Transverse colon (tissue), 4 donors: ENCODE measurements at regions not wholly inside any gene's neighbourhood (a gene's known extent, or its start where the extent isn't known, plus 50 kb on each side); places are given as distances from the start of the nearest gene placed in this dataset.

ENCODE experiments used
- DNase-seq: peaks from one replicate; pipeline ENCODE4 v3.0.0-alpha.2; 2019
- H3K27ac ChIP-seq, 4 donors: fragments of 200-600 bp; sonication (generic); 2 replicates each; pipeline ENCODE4 v1.5.1; 2016 to 2018; ENCODE audit warnings: inconsistent platforms in 4 of 4
- H3K27me3 ChIP-seq: fragments of 200-600 bp; sonication (generic); 2 replicates; pipeline ENCODE4 v1.5.1; 2017; ENCODE audit warnings: inconsistent platforms
- H3K36me3 ChIP-seq, 4 donors: fragments of 200-600 bp; sonication (generic); 2 replicates each; pipeline ENCODE4 v1.5.1; 2017 to 2019; ENCODE audit warnings: inconsistent platforms in 4 of 4
- H3K4me1 ChIP-seq, 4 donors: fragments of 200-600 bp; sonication (generic); 2 replicates each; pipeline ENCODE4 v1.5.1; 2017 to 2020; ENCODE audit warnings: inconsistent platforms in 4 of 4
- H3K4me3 ChIP-seq, 4 donors: fragments of 200-600 bp; sonication (generic); 1 replicate in 1 of 4; 2 replicates in 3 of 4; pipeline versions ENCODE4 v1.5.1 to v1.6.1; 2017 to 2019; ENCODE audit warnings: inconsistent platforms in 4 of 4
- H3K9me3 ChIP-seq, 2 donors: fragments of 200-600 bp; sonication (generic); 2 replicates each; pipeline ENCODE4 v1.5.1; 2017 to 2019; ENCODE audit warnings: inconsistent platforms in 2 of 2
- CTCF ChIP-seq, 5 experiments: fragments of 200-600 bp in 3 of 5; fragments of 450-650 bp in 2 of 5; sonication (generic) in 3 of 5; IDR thresholded peaks; 1 replicate in 2 of 5; 2 replicates in 3 of 5; pipeline ENCODE4 v1.5.1; 2016 to 2017; ENCODE audit warnings: antibody characterized with exemption in 5 of 5, inconsistent platforms in 3 of 5, mild to moderate bottlenecking in 2 of 5, moderate library complexity in 1 of 5
- EP300 ChIP-seq: sonication (generic); formaldehyde crosslinking; IDR thresholded peaks from one replicate; pipeline ENCODE4 v1.6.1; 2017; ENCODE audit warnings: antibody characterized with exemption, low read depth
- POLR2A ChIP-seq: fragments of 450-650 bp; IDR thresholded peaks from one replicate; pipeline ENCODE4 v1.6.1; 2016; ENCODE audit warnings: antibody characterized with exemption, mild to moderate bottlenecking, moderate library complexity
- POLR2AphosphoS5 ChIP-seq, 3 donors: sonication (generic); formaldehyde crosslinking; IDR thresholded peaks; one replicate each; pipeline ENCODE4 v1.6.1; 2016; ENCODE audit warnings: antibody characterized with exemption in 3 of 3
- WGBS, 2 donors: methylation state at CpG; one replicate each; pipeline ENCODE4 v1.1.5; 2018; ENCODE audit warnings: low coverage in 1 of 2; 5-methylcytosine and 5-hydroxymethylcytosine counted together
- in situ Hi-C, 4 donors: fragments of 200-750 bp; cut with MboI; loops; one replicate each; pipeline versions ENCODE4 v1.15.0 to v1.15.1; 2017; ENCODE audit warnings: low sequenced_read_pairs in 3 of 4, low pct_ligation_motif_present in 1 of 4, low pct_unique_long_range_greater_than_20kb in 1 of 4
- intact Hi-C: fragments of 100-400 bp; cut with DNase I; formaldehyde crosslinking; loops from one replicate; pipeline ENCODE4 v1.15.1; 2023; ENCODE audit warnings: low total_unique reads

GRCh38 chr14:97028382-97028781 is 231.2 kb downstream of the VRK1 start:
- no peak overlapping the region for H3K4me3 ChIP-seq
- H3K27me3 ChIP-seq, result peaks cover 34% of the 10 kb centered on the region
- H3K27ac ChIP-seq, result no peak overlapping the region
- DNase-seq, result no peak
- no peaks in the 10 kb centered on the region for H3K9me3 ChIP-seq
- TF ChIP-seq POLR2A (no peak), POLR2AphosphoS5 (IDR thresholded peaks at IDR 0.05) (no peak), EP300 (no peak), CTCF (IDR thresholded peaks at IDR 0.05) (no peak)
- intact Hi-C loops, result no loop called here
- H3K36me3 ChIP-seq, result no peaks in the 10 kb centered on the region
- in situ Hi-C loops, result no loop called here
- 20% methylated on average over 1 of the region's 1 CpG for WGBS, 2 donors
- no peaks in the 10 kb centered on the region for H3K4me1 ChIP-seq

- 86 to 93% methylated on average over 2 of the region's 2 CpGs for WGBS, 2 donors
- Histone ChIP-seq H3K27me3 (peaks cover 38% of the 10 kb centered on the region), H3K9me3 (no peaks in the 10 kb centered on the region), H3K36me3 (no peaks in the 10 kb centered on the region), H3K4me1 (no peaks in the 10 kb centered on the region), H3K27ac (no peak overlapping the region), H3K4me3 (no peak overlapping the region)
- TF ChIP-seq POLR2AphosphoS5 (IDR thresholded peaks at IDR 0.05) (no peak), EP300 (no peak), POLR2A (no peak), CTCF (IDR thresholded peaks at IDR 0.05) (no peak)
- intact Hi-C loops, result no loop called here
- in situ Hi-C loops, result no loop called here
- DNase-seq, result no peak
Observed at GRCh38 chr14:97029800-97030199, 232.6 kb downstream of the VRK1 start.

DNA sequence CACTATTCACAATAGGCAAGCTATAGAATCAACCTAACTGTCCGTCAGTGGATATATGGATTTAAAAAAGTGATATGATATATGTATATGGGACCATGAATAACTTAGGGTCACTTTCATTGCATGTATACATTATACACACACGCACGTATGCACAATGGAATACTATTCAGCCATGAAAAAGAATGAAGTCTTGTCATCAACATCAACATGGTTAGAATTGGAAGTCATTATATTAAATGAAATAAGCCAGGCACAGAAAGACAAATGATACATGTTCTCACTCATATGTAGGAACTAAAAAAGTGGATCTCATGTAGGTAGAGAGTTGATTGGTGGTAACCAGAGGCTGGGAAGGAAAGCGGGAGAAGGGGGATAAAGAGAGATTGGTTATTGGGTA is 234.3 kb downstream of the VRK1 start:
- H3K27ac ChIP-seq, result no peak overlapping the region
- TF ChIP-seq POLR2AphosphoS5 (IDR thresholded peaks at IDR 0.05) (no peak), POLR2A (no peak), CTCF (IDR thresholded peaks at IDR 0.05) (no peak), EP300 (no peak)
- WGBS, 2 donors, result 72 to 83% methylated on average over 3 to 4 of the region's 4 CpGs
- no peaks in the 10 kb centered on the region for H3K4me1 ChIP-seq
- intact Hi-C loops, result no loop called here
- no peaks in the 10 kb centered on the region for H3K9me3 ChIP-seq
- in situ Hi-C loops, result no loop called here
- no peak for DNase-seq
- H3K27me3 ChIP-seq, result peaks cover 30% of the 10 kb centered on the region
- no peaks in the 10 kb centered on the region for H3K36me3 ChIP-seq
- no peak overlapping the region for H3K4me3 ChIP-seq

DNA sequence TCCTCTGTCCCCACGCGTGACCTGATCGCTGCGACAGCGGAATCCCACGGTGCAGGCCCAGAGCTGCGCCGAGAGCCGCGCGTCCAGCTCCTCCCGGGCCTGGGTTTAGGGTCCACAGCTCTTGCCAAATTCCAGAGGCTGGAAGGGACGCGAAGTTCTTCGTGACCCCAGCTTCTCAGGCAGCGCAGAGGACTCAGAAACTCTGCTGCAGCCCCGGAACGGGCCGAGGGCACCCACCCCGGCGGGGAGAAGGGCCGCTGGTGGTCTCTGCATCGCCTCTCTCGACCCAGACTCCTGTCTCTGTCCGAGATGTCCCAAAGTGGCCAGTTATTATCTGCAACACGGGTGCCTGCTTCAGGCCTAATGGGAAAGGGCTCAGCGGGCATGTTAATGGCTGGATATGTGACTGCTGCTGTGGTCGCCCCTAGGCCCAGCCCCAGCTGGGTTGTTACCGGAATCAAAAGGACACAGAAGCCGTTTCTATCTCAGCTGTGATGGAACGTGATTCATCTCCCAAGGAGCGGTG is 236.4 kb downstream of the VRK1 start:
- WGBS, 2 donors, result 48% methylated on average over 16 of the region's 32 CpGs; no CpG with 5 or more reads in 1 of the 2 donors
- in situ Hi-C loops, result no loop called here
- no peaks in the 10 kb centered on the region for H3K4me1 ChIP-seq
- intact Hi-C loops, result no loop called here
- no peak for DNase-seq
- peaks cover 30% of the 10 kb centered on the region for H3K27me3 ChIP-seq
- no peak overlapping the region for H3K27ac ChIP-seq
- H3K9me3 ChIP-seq, result no peaks in the 10 kb centered on the region
- no peak overlapping the region for H3K4me3 ChIP-seq
- TF ChIP-seq EP300, result no peak
- no peak for TF ChIP-seq POLR2A
- TF ChIP-seq POLR2AphosphoS5 (IDR thresholded peaks at IDR 0.05), result no peak
- no peak for TF ChIP-seq CTCF (IDR thresholded peaks at IDR 0.05)
- H3K36me3 ChIP-seq, result no peaks in the 10 kb centered on the region
